DMS53 (cell line): ENCODE measurements at regions not wholly inside any gene's neighbourhood (a gene's known extent, or its start where the extent isn't known, plus 50 kb on each side); places are given as distances from the start of the nearest gene placed in this dataset.
"Not testable (repeated sequence)": the region's sequence is repeated elsewhere in the genome, so short reads cannot be mapped to it uniquely, and the experiment has no call there.

Experiments
- DNase-seq: peaks from one replicate; lab custom pipeline; 2025; lab: John Stamatoyannopoulos, UW

DNA sequence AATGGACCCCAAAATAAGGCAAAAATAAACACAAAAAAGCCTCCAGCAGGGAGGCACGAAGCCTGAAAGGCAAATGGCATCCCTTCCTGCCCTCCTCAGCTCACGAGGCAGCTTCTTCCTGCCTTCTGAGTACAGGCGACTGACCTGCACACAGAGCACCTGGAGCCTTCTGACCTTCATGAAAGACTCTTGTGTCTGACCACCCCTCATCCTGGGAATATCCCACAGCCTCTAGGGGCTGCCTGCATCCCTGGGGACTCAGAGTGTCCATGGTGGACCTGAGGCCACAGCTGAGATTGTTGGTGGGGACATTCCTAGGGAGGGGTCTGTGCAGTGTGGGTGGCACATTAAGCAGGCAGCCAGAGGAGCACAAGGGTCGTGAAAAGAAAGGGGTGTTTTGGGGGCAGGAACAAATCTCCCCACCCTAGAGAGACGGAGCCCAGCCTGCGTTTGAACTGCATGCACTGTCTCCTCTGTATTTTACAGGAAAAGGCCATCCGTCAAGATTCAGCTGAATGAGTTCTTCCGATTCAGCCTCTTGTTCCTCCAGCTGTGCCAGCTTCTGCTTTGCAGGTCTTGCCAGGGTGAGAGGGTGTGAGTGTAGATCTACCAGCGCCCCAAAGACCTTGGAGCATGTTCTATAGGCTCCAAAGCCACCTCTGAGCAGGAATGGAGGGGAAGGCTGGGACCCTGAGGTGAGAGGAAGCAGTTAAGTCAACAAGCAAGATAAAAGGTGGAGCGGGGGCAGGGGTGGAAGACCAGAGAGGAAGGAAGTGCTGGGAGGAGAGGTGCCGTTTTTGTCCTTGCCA is 80.4 kb upstream of the MEF2A start:
- DNase-seq: no peak

DNA sequence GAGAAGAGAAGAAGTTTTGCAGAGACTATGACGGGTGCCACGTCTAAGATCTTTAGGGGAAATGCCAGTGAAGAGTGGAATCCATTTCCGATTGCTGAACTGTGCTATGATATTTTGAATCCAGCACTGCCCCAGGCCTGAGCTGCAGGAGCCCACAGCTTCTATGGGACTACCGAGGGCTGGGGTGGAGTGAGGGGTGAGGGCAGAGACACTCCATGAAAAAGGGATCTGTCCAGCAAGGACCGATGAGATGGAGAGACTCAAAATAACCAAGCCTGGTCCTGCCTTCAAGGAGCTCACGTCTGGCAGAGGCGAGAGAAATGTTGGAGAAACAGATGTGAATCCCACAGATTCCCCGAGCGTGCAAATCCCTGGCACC is 79.8 kb upstream of the MEF2A start:
- DNase-seq: no peak

DNA sequence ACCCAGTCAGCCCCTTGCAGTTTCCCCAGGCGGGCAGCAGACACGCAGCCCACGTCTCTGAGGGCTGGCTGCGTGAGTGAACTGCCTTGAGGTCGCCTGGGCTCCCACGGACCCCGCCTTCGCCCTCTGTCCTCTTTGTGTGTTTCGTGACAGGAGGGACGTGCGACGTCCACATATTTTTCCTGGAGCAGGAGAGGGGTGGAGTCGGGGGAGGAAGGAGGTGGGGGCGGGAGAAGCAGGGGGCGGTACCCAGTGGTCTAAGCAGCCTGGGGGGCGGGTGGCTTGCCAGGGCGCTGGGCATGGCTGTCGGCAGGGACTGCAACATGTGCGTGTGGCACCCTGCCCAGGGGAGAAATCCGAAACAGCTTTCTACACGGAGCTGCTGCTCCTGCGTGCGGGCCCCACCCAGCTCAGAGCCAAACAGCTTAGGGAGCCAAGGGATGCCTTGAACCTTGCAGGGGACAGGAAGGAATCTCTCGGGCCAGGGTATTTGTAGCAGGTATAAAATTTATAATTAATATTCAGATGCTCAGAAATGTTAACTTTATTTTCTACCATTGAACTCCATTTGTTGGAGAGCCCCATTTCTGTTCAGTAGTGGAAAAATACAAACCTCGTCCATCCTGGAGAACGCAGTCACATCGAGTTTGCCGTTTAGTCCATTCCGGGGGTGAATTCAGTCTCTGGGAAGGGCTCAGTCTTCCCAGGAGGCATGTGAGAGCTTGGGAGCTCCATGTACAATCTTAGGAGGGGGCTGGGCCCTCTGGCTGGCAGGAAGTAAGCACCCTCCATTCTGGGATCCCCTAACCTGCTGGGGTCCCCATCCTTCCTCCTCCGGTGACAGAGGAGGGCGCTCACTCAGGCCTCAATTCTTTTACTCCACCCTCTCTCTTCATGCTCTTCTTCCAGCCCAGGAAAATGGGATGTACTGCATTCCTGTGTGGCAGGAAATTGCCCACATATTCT is 79.1 kb upstream of the MEF2A start:
- DNase-seq: peak; percentile 59

DNA sequence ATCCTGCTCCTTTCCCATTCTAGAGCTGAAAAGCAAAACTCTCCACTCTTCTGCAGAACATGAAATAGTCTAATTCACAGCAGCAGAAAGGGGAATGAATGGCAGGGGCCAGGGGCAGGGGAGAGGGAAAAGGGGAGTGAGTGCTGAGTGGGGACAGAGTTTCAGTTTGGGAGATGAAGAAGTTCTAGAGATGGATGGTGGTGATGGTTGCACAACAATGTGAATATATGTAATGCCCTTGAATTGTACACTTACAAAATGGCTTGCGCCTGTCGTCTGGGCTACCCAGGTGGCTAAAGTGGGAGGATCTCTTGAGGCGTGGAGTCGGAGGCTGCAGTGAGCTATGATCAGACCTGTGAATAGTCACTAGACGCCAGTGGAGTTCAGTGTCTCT is 78.5 kb upstream of the MEF2A start:
- no peak for DNase-seq

DNA sequence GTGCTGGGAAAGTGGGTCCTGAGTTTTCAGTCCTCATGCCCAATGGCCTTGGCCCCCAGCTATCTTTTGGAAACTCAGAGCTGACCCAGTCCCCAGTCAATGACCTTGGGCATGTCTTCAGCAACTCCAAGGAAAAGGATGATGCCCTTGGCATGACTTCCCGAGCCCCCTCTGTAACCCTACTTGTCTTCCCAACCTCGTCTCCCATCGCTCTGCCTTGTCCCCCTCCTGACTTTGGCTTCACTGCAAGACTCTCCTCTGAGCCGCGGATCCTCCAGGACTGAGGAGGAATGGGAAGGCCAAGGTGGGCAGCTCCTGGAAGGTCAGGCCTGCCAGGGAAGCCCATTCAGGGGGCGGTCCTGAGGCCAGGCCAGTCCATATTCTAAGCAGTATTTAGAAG is 73.5 kb upstream of the MEF2A start:
- no peak for DNase-seq

DNA sequence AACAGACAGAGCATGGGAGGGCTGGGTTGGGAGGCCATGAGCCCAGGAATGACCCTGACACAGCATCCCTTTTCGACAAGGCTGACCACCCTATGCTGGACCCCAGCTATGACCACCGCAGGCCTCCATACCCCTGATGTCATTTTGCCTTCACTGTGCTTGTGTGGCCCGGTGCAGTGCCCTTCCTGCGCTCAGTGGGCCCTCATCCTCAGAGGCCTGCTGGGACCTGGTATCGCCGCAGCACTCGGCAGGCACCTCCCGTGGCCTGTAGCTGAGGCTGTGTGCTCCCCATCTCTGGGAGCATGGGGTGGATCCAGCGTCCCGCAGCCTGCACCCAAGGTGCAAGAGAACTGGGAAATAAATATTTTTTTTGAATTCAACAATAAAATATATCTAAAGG is 73.1 kb upstream of the MEF2A start:
- DNase-seq: no peak

DNA sequence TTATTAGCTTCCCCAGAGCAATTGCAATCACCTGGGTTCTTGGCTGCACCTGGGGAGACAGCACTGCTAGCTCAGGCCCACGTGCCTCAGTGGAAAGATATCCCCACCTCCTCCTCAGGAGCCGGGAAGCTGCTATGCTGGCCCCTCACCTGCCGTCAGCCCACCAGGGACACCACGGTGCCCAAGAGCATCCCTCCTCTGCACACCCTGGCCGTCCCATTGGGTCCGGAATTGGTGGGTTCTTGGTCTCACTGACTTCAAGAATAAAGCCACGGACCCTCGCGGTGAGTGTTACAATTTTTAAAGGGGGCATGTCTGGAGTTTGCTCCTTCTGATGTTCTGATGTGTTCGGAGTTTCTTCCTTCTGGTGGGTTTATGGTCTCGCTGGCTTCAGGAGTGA is 72.3 kb upstream of the MEF2A start:
- DNase-seq: no peak

DNA sequence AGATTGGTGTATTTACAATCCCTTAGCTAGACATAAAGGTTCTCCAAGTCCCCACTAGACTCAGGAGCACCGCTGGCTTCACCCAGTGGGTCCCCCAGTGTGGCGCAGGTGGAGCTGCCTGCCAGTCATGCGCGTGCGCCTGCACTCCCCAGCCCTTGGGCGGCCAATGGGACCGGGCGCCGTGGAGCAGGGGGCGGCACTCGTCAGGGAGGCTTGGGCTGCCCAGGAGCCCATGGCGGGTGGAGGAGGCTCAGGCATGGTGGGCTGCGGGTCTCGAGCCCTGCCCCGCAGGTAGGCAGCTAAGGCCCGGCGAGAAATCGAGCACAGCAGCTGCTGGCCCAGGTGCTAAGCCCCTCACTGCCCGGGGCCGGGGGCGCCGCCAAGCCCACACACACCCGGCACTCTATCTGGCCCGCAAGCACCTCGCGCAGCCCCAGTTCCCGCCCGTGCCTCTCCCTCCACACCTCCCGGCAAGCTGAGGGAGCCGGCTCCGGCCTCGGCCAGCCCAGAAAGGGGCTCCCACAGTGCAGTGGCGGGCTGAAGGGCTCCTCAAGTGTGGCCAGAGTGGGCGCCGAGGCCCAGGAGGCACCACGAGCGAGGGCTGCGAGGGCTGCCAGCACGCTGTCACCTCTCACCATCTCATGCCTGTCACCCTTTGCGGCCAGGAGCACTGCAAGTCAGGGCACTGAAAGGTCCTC is 71.1 kb upstream of the MEF2A start:
- DNase-seq: not testable (repeated sequence)

DNA sequence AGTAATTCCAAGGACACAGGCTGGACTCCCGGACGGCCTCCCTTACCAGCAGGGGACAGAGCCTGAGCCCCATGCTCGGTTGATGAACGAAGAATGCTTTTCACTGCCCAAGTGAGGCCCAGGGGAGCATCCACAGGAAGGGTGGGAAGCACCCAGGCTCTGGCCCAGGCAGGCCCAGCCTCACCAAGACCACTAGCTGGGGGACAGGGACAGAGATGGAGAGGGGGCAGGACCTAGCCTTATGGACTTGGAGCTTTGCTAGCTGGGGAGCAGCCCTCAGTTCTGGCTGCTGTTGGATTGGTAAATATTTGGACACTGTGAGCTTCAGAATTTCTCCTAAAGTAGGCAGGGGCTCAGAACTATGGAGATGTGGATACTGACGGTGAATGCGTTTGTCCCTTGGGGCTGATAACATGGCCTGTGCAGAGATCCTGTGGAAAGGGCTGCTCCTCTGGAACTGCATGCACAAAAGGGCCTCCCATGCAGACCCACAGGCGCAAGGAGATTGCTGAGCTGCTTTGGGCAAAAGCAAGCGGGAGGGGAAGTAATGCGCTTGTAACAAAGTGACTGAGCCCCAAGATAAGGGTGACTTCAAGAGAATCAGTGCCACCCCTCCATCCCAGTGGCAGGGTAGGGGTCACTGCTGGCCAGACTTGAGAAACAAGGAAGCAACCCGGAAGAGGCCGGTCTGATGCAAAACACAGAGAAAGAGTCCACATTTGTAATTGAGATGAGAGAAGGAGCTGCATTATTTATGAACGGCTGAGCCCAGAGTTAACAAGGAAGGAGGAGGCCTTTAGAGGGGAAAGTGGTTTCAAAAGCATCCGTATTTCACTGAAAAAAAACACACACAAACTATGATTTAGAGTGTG is 70.1 kb upstream of the MEF2A start:
- DNase-seq: no peak

DNA sequence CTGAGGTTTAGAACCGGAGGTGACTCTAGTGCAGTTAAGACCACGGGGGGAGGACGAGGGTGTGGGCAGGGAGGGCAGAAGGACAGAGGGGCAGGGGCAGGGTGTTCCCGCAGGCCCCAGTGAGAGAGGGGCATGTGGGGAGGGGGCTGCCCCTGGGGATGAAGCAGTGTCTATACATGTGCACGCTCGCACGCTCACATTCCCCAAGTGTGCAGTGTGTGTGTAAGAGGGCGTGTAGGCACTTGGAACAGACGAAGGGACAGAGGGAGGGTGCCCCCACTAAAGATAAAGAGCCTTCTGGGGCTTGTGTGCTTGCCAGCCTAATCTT is 69.5 kb upstream of the MEF2A start:
- no peak for DNase-seq

DNA sequence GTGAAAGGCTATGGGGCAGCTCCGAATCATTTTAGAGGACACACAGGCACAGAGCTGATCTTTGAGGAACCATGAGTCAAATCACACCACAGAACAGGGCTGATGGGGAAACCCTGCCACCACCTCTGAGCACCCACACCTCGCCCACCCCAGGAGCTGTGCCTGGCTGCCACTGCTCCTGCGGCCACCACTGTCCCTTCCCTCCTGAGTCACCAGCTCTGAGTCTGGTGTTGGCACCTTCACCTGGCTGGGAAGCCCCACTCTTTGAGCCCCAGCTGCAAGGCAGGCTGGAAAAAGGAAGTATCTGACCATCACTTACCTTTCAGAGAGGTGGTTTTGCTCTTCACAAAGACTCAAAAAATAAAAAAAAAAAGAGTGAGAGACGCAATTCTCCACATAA is 63.6 kb upstream of the MEF2A start:
- no peak for DNase-seq

DNA sequence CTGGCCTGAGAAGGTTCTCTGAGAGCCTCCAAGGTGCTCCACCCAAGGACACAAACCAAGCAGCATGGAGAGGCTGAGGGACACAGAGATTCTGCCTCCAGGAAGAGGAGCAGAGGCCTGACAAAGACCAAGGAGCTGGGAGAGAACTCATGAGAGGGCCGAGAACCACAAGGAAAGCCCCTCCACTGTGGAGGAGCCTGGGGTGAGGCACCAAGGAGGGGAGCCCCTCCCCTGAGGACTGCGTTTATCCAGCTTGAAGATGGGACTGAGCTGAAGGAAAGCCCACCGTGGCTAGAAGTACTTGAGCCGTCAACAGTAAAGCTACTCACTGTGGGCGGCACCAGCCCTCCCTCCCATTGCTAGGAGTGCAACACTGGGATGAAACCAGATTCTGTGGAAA is 63.1 kb upstream of the MEF2A start:
- no peak for DNase-seq

DNA sequence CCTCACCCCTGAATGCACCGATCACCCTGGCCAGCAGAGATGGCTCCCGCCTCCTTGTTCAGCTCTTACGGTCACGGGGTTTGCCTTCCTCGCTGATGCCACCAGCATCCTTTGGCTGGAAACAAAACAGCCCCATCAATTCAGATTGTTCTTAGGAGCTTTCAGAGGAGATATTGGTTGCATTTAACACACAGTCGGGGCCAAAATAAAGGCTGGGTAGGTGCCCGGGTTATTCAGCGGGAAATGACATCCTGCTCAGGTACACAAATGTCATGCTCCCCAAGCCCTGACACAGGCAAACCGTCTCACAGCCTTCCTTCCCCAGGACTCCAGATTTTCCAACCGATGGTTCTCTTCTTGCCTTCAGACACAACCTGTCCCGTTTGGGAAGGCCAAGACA is 62.4 kb upstream of the MEF2A start:
- DNase-seq: no peak

DNA sequence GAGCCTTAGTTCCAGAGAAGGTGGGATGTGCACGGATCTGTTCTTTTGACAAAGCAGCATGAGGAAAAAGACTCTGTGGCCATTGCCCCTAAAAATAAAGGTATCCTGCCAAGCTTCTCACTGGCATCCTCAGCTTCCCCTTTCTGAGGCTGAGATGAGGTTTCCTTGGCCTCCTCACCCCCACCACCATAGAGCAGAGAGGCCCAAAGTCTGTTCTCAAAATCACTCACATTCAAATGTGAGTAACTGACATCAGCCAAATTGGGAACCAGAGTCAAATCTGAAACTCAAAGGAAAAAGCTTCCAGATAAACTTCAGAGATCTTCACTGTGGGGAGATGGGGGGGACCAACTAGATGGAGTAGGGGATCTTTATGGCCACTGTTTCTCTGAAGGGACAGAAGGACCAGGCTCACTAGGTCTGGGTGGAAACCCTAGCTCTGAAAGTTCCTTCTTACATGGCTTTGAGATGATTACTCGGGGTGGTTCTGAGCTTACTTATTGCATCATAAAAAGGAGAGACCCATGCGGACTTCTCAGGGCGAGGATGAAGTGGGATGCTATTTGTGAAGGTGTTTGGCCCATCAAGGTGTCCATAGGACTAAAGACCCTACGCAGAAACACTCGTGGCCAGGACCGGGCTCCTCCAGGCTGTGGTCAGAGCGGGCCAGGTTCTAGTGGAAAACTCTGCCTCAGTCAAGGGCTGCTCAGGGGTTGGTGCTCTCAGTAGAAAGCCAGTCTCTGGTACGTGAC is 61.5 kb upstream of the MEF2A start:
- DNase-seq: no peak

DNA sequence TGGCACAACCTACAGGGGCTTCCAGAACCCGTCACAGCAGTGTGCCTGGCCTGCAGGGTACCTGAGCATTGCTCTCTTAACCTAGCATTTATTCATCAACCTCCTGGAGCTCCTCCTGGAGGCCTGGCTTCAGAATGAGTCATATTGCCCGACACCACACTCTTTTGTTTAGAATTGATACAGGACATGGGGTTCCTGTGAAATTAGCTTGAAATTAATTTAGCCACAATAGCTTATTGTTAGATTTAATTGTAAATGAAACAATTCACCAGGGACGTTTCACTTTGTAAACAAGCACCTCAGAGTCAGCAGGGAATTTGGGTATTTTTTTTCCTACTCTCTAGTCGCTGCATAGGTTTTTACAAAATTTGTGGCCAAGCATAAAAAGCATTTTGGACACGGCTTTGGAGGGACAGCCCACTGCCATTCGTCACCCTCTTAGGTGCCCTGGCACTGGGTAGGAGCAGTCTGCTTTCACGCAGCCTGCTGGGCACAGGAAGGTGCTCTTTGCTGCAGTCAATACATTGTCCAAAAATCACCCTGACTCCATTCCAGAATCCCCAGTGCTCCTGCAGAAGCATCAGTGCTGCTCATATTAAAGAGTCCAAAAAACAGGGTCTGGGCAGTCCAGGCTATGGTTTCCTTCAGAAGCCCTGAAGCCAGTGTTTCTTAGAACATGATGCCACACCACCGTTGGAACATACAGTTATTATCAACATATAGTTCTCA is 60.8 kb upstream of the MEF2A start:
- DNase-seq: peak; percentile 1

DNA sequence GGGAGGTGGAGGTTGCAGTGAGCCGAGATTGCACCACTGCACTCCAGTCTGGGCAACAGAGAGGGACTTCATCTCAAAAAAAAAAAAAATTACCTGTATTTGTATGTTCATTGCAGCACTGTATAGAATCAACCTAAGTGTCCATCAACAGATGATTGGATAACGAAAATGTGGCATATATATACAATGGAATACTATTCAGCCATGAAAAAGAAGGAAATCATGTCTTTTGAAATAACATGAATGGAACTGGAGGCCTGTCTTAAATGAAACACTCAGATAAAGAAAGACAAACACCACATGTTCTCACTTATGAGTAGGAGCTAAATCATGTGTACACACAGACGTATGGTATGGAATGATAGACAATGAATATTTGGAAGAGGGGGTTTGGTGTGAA is 59.4 kb upstream of the MEF2A start:
- no peak for DNase-seq

DNA sequence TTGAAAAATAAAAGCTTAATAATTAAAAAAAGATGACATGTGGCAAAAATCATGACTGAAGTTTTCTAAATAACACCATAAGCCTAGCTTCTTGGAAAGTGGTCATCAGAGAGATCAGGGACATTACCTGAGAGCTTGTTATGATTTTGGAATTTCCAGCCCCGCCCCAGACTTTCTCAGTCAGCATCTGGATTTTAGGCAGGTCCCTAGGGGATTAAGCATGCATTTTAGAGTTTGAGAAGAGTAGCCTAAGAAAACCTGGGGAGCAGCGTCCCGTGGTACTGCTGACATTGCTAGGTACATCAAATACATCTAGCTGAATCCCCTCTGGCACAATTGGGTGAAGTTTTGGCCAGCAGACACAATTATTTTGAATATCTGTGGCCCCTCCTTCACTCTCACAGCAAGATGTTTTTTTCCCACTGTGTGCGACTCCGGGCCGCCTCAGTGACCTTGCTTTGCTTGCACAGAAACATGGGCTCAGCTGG is 58.7 kb upstream of the MEF2A start:
- DNase-seq: no peak

DNA sequence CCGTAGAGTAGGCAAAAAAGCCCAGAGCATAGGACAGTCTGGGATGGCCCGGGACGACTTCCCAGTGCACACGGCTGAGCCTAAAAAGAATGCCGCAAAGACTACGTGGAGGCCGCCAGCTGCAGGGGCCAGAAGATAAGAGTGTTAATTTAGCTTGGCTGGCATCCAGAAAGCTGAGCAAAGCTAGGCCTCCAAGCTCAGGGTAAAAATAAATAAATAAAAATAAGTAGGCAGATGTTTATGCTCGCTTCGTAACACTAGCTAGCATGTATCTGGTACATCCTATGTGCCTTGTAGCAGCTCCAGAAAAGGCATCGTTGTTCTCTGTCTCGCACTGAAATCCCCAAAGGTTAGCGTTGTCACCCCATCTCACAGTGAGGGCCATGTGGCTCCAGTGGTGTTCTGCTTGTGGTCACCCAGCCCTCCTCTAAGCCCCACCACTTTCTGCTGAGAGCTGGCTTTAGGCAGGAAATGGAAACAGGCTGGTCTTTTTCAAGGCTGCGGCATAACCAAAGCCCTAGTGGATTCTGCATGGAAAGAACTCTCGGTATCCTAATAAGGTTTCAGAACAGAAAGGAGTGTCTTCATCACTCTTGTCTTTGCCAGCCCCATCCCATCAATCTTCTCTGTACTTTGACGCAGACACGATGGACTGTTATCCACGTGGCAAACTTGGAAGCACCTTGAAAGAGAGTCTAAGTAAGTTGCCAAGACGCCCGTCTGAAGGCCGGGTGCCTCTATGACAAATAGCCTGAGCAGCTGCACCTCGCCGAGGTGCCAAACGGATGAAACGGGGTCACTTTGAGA is 58.1 kb upstream of the MEF2A start:
- DNase-seq: peak; percentile 45

DNA sequence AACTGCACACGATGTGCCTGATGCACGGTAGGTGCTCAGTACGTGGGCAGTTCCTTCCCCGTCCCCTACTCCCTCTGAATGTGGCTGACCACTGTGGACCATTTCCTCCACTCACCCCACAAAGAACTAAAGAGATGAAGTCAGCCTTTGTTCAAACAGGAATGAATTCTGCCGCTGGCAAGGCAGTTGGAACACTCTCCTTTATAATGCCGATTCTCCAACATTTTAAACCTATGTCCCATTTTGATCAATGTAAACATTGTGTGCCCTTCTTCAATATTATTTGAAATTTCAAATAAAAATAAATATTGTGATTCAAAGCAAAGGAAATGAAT is 57.5 kb upstream of the MEF2A start:
- DNase-seq: no peak

DNA sequence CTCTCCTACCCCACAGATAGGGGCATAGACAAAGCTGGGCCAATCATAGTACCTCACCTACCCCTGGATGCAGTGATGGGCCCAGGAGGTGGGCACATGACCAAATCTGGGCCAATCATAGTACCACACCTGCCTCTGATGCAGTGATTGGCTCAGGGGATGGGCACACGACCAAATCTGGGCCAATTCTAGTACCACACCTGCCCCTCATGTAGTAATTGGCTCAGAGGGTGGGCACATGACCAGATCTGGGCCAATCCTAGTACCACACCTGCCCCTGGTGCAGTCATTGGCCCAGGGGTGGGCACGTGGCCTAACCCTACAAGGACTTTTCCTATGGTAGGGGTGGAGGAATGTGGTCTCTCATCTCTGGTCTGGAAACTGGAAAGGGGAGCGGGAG is 56.9 kb upstream of the MEF2A start:
- DNase-seq: no peak
